Glomerular endothelial cell (primary cell): ENCODE measurements at regions not wholly inside any gene's neighbourhood (a gene's known extent, or its start where the extent isn't known, plus 50 kb on each side); places are given as distances from the start of the nearest gene placed in this dataset.

Source experiments
- DNase-seq: peaks from one replicate; pipeline ENCODE4 v3.0.0-alpha.2; 2011; ENCODE audit warnings: low read depth, low spot score; ENCODE audit errors: extremely low read depth

DNA sequence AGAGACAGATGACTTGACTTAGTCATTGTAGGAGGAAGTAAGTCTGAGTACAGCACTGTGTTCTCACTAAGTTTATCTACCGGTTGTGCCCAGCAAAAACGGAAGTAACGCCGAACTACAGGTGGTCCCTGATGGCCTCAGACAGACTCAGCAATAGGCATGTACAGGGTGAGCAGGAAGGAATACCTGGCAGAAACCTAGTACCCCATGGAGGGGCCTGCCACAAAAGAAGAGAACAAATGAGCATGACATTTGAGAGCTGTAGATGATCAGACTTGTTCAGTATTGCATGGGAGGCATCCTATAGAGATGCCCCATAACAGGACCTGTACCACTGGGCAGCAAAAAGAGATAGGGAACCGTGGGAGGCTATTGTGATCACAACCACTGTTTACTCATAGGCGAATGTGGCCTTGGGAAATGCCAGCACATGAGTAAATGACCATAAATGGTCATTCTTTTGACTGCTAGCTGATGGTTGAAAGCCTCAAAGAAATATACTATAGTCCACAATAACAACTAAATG, 106.4 kb upstream of the TAB2 start:
- no peak for DNase-seq

DNA sequence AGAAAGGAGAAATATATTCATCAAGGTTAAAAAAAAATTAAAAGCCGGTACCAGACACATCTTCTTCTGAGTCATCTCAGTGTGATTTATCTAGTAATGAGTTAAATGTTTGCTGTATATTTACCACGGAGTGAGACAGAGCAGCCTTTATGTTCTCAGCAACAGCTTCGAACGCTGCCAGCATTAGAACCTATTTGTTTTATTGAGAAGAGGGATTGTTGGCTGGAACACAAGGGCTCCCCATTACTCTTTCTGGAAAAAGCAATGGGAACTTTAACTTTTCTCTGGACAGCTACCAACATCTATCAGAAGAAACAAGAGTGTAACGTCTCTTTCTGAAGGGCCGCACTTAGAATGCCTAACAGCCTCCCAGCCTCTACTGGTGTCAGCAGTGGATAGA, 105.3 kb upstream of the TAB2 start:
- DNase-seq: no peak

GRCh38 chr6:149212892-149213801, 104.4 kb upstream of the TAB2 start:
- DNase-seq: no peak

DNA sequence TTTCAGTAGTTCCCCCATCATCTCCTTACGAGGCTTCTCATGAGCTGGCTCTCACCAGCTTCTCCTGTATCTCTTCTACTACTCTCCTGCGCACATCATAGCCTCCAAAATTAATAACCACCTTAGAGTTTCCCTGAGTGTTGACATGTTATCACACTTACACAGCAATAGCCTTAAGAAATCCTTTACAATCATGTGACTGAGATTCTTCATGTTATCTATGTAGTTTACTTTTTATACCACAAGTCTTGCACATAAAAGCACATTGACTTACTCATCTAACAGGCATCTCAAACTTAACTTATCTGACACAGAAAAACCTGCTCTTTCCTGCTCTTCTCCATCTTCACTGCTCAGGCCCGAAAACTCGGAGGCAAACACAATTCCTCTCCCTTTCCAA, 103.7 kb upstream of the TAB2 start:
- no peak for DNase-seq

- no peak for DNase-seq
Measured at GRCh38 chr6:149216459-149216858, 101.1 kb upstream of the TAB2 start.

DNA sequence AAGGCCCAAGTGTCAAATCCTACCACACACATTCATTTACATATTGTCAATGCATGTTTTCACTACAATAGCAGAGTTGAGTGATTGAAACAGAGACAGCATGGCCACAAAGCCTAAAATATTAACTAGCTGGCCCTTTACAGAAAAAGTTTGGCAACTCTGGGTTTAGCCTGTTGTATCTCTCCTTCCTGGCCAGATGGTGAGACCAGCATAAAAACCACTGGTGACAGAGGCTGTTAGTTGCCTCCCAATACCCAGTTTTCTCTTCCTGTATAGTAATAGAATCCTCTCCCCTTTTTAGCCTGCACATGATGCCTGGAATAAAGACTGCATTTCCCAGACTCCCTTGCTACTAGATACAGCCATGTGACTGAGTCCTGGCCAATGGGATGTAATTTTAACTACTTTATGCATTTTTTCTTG, 100.0 kb upstream of the TAB2 start:
- no peak for DNase-seq

- no peak for DNase-seq
Measured at GRCh38 chr6:149218471-149218870, 99.0 kb upstream of the TAB2 start.

GRCh38 chr6:149218915-149219314, 98.6 kb upstream of the TAB2 start:
- DNase-seq: no peak

GRCh38 chr6:149220882-149221773, 96.4 kb upstream of the TAB2 start:
- DNase-seq: no peak

DNA sequence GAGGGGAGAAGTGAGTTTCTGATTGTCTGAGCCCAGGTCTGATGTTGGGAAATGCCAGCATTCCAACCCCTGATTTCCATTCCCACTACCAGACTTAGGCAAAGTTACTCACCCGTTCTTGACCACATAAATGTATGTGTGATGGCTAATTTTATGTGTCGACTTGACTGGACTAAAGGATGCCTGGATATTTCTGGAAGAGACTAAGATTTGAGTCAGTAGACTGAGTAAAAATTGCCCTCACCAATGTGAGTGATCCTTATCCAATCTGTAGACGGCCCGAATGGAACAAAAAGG, 95.8 kb upstream of the TAB2 start:
- no peak for DNase-seq

- DNase-seq: no peak
Measured at GRCh38 chr6:149223120-149223903, 94.2 kb upstream of the TAB2 start.

GRCh38 chr6:149223904-149224351, 93.6 kb upstream of the TAB2 start:
- DNase-seq: no peak

- DNase-seq: no peak
Measured at GRCh38 chr6:149224399-149224798, 93.1 kb upstream of the TAB2 start.

GRCh38 chr6:149225370-149225769, 92.1 kb upstream of the TAB2 start:
- DNase-seq: no peak

- DNase-seq: no peak
Measured at GRCh38 chr6:149225946-149226345, 91.6 kb upstream of the TAB2 start.

DNA sequence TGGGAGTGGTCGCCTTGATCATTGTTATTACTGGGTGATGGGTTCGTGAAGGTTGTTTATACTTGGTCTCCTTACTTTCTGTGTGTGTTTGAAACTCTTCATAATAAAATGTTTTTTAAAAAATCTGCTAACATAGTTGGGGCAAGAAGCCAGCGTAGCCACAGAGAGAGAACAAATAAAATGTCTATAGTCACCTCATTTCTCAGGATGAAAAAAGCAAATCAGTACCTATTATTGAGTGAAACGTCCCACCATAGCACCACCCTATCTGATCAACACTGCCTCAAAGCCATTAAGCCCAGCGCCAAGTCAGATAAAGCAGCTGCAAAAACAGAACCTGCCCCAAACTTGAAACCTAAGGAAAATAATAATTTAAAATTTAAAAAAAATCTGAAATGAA, 89.7 kb upstream of the TAB2 start:
- no peak for DNase-seq

- DNase-seq: no peak
Measured at GRCh38 chr6:149228311-149228955, 89.1 kb upstream of the TAB2 start.

- DNase-seq: no peak
Measured at GRCh38 chr6:149229096-149229495, 88.4 kb upstream of the TAB2 start.

- no peak for DNase-seq
Measured at GRCh38 chr6:149230712-149231460, 86.6 kb upstream of the TAB2 start.

GRCh38 chr6:149231778-149232177, 85.7 kb upstream of the TAB2 start:
- no peak for DNase-seq
